ENCODE measurements at regions not wholly inside any gene's neighbourhood (a gene's known extent, or its start where the extent isn't known, plus 50 kb on each side); places are given as distances from the start of the nearest gene placed in this dataset.

- intact Hi-C loops (cut with micrococcal nuclease): loop anchor here (1.0 to 5.0 kb wide), 3 partner anchors 51 to 191 kb away; partner anchors contain the start of genes PPP2R3C, PRORP and SRP54
Measured at GRCh38 chr14:34931206-34931605, 51.6 kb upstream of the SRP54 start.

DNA sequence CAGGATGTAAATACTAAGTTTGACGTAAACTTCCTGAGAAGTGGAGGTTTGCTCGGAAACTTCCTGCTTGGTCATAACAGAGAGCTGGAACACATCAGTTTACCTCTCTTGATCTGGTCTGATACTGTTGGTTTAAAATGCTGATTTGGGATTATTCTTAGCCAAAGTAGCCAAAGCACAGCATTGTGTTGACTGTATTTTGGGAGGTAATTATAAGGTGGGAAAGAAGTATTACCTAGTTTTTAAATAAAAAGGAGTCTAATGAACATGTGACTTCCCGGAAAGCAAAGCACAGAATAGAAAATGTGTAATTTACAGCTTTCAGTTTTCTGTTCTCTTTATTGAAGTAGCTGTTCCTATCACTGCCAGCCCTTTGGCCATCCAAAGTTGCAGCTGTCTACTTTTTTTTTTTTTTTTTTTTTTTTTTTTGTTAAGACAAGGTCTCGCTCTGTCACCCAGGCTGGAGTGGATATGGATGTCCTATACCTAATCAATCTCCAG is 52.2 kb upstream of the SRP54 start:
- intact Hi-C loops (cut with micrococcal nuclease): loop anchor here (1.0 to 5.0 kb wide), 3 partner anchors 52 to 192 kb away; partner anchors contain the start of genes PPP2R3C, PRORP and SRP54

DNA sequence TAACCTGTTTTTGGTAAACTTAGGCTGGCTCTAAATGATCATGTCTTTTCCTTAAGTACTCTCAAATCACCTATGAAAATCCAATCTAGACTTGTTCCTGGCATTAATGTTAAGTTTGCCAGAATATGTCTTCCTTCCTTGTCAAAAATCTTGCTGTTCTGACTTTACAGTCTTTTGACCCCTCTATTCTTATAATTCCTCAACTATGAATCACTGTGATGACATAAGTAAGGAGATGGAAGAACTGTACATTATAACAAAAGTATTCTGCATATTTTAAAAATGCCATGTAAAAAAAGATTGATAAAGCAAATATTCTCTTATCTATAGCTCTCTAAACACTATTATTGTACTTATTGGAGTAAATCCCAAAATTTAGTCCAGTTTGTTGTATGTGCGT is 51.4 kb upstream of the BAZ1A start:
- intact Hi-C loops (cut with micrococcal nuclease): no loop called here

All from T-helper 2 cell treated with Interferon-gamma antibody and Interleukin-4, amounts not matched to agents 100 ng/mL and 5 ng/mL, for 36 hours (primary cell).